Neural crest cell (in vitro differentiated cells): ENCODE measurements at regions not wholly inside any gene's neighbourhood (a gene's known extent, or its start where the extent isn't known, plus 50 kb on each side); places are given as distances from the start of the nearest gene placed in this dataset.

Experiments
- DNase-seq: peaks from one replicate; pipeline ENCODE4 v3.0.0; 2021; ENCODE audit warnings: low read depth, mixed read lengths, low spot score
- H3K27ac Mint-ChIP-seq: one replicate; pipeline ENCODE4 v1.8.0; 2021; ENCODE audit warnings: mild to moderate bottlenecking, mixed read lengths; ENCODE audit not compliant: unreplicated experiment
- H3K27me3 Mint-ChIP-seq: 2 replicates; pipeline ENCODE4 v1.8.0; 2021; ENCODE audit warnings: low read depth, mild to moderate bottlenecking, mixed read lengths
- H3K36me3 Mint-ChIP-seq: 2 replicates; pipeline ENCODE4 v1.8.0; 2021; ENCODE audit warnings: low read depth, mild to moderate bottlenecking, mixed read lengths
- H3K4me1 Mint-ChIP-seq: 2 replicates; pipeline ENCODE4 v1.8.0; 2021; ENCODE audit warnings: mixed read lengths
- H3K4me3 Mint-ChIP-seq: one replicate; pipeline ENCODE4 v1.8.0; 2021; ENCODE audit warnings: mild to moderate bottlenecking, mixed read lengths
- H3K9me3 Mint-ChIP-seq: 2 replicates; pipeline ENCODE4 v1.8.0; 2021; ENCODE audit warnings: mixed read lengths
- TF ChIP-seq, protein P1 (sequence below): fragments of 200-600 bp; sonication (generic); conservative IDR thresholded peaks from 2 replicates; pipeline ENCODE4 v1.5.0; 2021; ENCODE audit warnings: antibody characterized with exemption, mild to moderate bottlenecking

DNA sequence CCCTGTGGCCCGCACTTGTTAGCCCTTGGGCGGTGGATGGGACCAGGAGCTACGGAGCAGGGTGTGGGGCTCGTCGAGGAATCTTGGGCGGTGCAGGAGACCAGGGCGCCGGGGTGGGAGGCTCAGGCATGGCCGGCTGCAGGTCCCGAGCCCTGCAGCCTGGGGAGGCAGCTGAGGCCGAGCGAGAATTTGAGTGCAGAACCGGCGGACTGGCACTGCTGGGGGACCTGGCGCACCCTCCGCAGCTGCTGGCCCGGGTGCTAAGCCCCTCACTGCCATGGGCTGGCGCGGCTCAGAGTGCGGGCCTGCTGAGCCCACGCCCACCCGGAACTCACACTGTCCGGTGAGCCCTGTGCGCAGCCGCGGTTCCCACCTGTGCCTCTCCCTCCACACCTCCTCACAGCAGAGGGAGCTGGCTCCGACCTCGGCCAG, 73.6 kb upstream of the TLL1 start:
- H3K4me1 Mint-ChIP-seq, result no peaks in the 10 kb centered on the region
- no peaks in the 10 kb centered on the region for H3K36me3 Mint-ChIP-seq
- no peak overlapping the region for H3K27ac Mint-ChIP-seq
- H3K9me3 Mint-ChIP-seq, result no peaks in the 10 kb centered on the region
- no peaks in the 10 kb centered on the region for H3K27me3 Mint-ChIP-seq
- TF ChIP-seq, protein P1, sequence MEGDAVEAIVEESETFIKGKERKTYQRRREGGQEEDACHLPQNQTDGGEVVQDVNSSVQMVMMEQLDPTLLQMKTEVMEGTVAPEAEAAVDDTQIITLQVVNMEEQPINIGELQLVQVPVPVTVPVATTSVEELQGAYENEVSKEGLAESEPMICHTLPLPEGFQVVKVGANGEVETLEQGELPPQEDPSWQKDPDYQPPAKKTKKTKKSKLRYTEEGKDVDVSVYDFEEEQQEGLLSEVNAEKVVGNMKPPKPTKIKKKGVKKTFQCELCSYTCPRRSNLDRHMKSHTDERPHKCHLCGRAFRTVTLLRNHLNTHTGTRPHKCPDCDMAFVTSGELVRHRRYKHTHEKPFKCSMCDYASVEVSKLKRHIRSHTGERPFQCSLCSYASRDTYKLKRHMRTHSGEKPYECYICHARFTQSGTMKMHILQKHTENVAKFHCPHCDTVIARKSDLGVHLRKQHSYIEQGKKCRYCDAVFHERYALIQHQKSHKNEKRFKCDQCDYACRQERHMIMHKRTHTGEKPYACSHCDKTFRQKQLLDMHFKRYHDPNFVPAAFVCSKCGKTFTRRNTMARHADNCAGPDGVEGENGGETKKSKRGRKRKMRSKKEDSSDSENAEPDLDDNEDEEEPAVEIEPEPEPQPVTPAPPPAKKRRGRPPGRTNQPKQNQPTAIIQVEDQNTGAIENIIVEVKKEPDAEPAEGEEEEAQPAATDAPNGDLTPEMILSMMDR, result no peak
- H3K4me3 Mint-ChIP-seq, result no peak overlapping the region
- no peak for DNase-seq

DNA sequence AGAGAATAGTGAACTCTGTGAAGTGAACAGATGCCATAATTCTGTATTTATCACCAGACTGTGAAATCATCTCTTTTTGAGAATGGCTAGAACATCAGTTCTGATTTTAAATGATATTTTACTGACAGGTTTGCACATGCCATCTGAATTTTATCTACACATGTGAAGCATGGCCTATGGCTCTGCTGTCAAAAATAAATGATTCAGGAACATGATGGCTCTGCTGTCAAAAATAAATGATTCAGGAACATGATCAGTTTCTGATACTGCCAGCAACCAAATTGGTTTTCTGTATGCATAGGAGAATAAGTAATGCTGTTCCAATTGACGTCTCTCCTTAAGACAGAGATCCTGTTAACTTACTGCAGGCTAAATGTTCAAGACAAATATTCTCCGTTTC, 70.6 kb upstream of the TLL1 start:
- H3K9me3 Mint-ChIP-seq, result no peaks in the 10 kb centered on the region

DNA sequence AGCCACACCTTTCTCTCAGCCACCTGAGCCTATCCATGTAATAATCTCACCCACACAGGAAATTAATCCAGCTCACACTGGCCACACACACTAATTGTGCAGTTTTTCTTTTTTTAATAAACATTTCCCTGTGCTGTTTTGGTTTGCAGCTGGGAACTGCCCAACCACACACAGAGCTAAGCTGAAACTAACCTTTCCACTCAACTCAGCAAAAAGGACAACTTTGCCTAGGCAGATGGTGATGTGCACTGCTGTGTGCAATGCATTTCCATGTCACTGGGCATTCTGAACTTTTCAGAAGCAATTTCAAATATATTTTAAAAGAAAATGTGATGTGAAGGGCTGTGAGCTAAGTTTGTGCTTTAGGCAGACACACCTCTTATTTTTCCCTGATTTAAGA, 70.0 kb upstream of the TLL1 start:
- Mint-ChIP-seq H3K9me3 (peaks cover 1% of the 10 kb centered on the region), H3K4me3 (no peak overlapping the region), H3K27me3 (no peaks in the 10 kb centered on the region), H3K27ac (no peak overlapping the region), H3K4me1 (no peaks in the 10 kb centered on the region), H3K36me3 (no peaks in the 10 kb centered on the region)
- DNase-seq, result no peak
- TF ChIP-seq, protein P1, result no peak

More for the DNA sequence above, 70.6 kb upstream of the TLL1 start:
- TF ChIP-seq, protein P1, result no peak
- Mint-ChIP-seq H3K27ac (no peak overlapping the region), H3K36me3 (no peaks in the 10 kb centered on the region), H3K4me1 (no peaks in the 10 kb centered on the region), H3K4me3 (no peak overlapping the region), H3K27me3 (no peaks in the 10 kb centered on the region)
- DNase-seq, result no peak

DNA sequence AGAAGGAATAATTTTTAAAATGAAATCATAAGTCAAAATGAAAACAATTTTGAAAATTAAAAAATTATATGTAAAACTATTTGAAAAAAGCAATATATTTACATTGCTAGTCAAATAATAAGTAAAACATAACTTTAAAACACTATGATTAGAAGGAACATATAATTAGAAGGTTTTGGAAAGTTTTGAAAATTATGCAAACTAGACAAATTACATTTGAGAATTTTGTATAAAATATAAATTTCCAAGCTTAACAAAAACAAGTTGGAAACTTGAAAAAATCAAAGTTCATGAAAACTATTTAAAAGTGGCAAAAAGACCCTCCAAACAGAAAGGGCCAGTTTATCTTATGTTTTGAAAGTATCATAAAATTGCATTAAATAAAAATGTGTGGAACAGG, 67.6 kb upstream of the TLL1 start:
- no peak overlapping the region for H3K4me3 Mint-ChIP-seq
- no peaks in the 10 kb centered on the region for H3K4me1 Mint-ChIP-seq
- no peak overlapping the region for H3K27ac Mint-ChIP-seq
- no peaks in the 10 kb centered on the region for H3K27me3 Mint-ChIP-seq
- DNase-seq, result no peak
- TF ChIP-seq, protein P1, result no peak
- H3K36me3 Mint-ChIP-seq, result no peaks in the 10 kb centered on the region
- peaks cover 5% of the 10 kb centered on the region for H3K9me3 Mint-ChIP-seq

DNA sequence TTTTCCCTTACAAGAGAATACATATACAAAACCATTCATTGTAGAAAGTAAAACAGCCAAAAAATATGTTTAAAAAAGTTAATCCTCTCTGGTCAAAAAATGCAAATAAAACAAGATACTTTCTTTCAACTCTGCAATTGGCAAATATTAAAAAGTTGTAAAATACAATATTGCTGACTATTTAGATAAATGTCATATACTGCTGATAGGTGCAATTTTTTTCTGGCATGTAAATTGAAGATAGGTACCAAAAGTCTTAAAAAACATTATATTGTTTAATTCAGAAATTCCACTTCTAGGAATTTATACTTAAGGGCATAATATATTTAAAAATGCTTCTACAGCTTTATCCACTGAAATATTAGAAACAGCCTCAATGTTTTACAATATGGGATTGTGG, 66.4 kb upstream of the TLL1 start:
- no peak for DNase-seq
- Mint-ChIP-seq H3K27ac (no peak overlapping the region), H3K36me3 (no peaks in the 10 kb centered on the region), H3K9me3 (peaks cover 5% of the 10 kb centered on the region), H3K4me3 (no peak overlapping the region), H3K4me1 (no peaks in the 10 kb centered on the region), H3K27me3 (no peaks in the 10 kb centered on the region)
- TF ChIP-seq, protein P1, result no peak

DNA sequence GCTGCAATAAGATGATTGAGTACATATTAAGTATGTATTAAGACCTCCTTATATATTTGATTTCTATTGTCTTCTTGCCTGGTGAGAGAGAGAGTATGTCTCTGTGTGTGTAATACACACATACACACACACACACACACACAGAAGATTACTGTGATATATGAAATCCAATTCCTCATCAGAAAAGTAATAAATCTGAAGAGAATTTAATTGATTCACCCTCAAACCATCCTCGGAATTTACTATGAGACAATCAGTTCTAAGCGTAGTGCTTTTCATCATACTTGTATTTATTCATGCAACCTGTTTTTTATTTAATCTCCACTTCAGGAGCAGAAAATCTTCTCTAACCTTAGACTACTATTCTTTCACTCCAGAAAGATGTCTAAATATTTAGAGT, 62.3 kb upstream of the TLL1 start:
- TF ChIP-seq, protein P1, result no peak
- Mint-ChIP-seq H3K27me3 (no peaks in the 10 kb centered on the region), H3K4me1 (no peaks in the 10 kb centered on the region), H3K9me3 (peaks cover 5% of the 10 kb centered on the region), H3K27ac (no peak overlapping the region), H3K36me3 (no peaks in the 10 kb centered on the region), H3K4me3 (no peak overlapping the region)
- no peak for DNase-seq
